Stimulated activated CD4-positive, alpha-beta T cell treated with anti-CD3 and anti-CD28 coated beads, TNF-alpha, amount 100 ng/mL, for 1 hour (primary cell): ENCODE measurements at regions not wholly inside any gene's neighbourhood (a gene's known extent, or its start where the extent isn't known, plus 50 kb on each side); places are given as distances from the start of the nearest gene placed in this dataset.
"Not testable (repeated sequence)": the region's sequence is repeated elsewhere in the genome, so short reads cannot be mapped to it uniquely, and the experiment has no call there.

Source experiments
- DNase-seq, 3 donors: peaks; one replicate each; pipeline ENCODE4 v3.0.0-alpha.2; 2020; ENCODE audit warnings: low read depth in 3 of 3, low spot score in 1 of 3

GRCh38 chr4:143819029-143819428 is 86.3 kb downstream of the GYPE start:
- DNase-seq, result no peak

GRCh38 chr4:143817866-143818265 is 87.5 kb downstream of the GYPE start:
- not testable (repeated sequence) for DNase-seq

GRCh38 chr4:143815375-143815774 is 90.0 kb downstream of the GYPE start:
- DNase-seq, result not testable (repeated sequence)

GRCh38 chr4:143813431-143814154 is 91.8 kb downstream of the GYPE start:
- not testable (repeated sequence) for DNase-seq

- DNase-seq, result not testable (repeated sequence)
Measured at GRCh38 chr4:143791693-143792092, 91.2 kb upstream of the FREM3 start.

GRCh38 chr4:143790425-143790824 is 90.0 kb upstream of the FREM3 start:
- not testable (repeated sequence) for DNase-seq

GRCh38 chr4:143789618-143790017 is 89.1 kb upstream of the FREM3 start:
- DNase-seq, result not testable (repeated sequence)

GRCh38 chr4:143784567-143784966 is 84.1 kb upstream of the FREM3 start:
- DNase-seq, result no peak

- DNase-seq, result no peak
Measured at GRCh38 chr4:143782521-143782920, 82.0 kb upstream of the FREM3 start.

- peak in 1 of 3 donors; percentile 4 for DNase-seq
Measured at GRCh38 chr4:143773998-143774895, 73.8 kb upstream of the FREM3 start.

- DNase-seq, result no peak
Measured at GRCh38 chr4:143771269-143771668, 70.8 kb upstream of the FREM3 start.

- DNase-seq, result no peak
Measured at GRCh38 chr4:143768007-143768591, 67.6 kb upstream of the FREM3 start.

- no peak for DNase-seq
Measured at GRCh38 chr4:143763587-143763986, 63.1 kb upstream of the FREM3 start.

- DNase-seq, result no peak
Measured at GRCh38 chr4:143762511-143762910, 62.0 kb upstream of the FREM3 start.
